Activated T-helper 17 cell treated with anti-CD3 and anti-CD28 coated beads, Interleukin-2, amount 50 U/mL, for 72 hours (primary cell): ENCODE measurements at regions not wholly inside any gene's neighbourhood (a gene's known extent, or its start where the extent isn't known, plus 50 kb on each side); places are given as distances from the start of the nearest gene placed in this dataset.

ENCODE experiments used
- ATAC-seq: fragments of 150-1000 bp; cut with Tn5 transposase; replicated peaks from 2 replicates; pipeline ENCODE4 v1.10.0; 2021; ENCODE audit warnings: mild to moderate bottlenecking, moderate library complexity
- H3K27ac Mint-ChIP-seq: one replicate; pipeline ENCODE4 v1.8.0; 2022; ENCODE audit warnings: mixed read lengths
- H3K27me3 Mint-ChIP-seq: one replicate; pipeline ENCODE4 v1.8.0; 2022; ENCODE audit warnings: mixed read lengths
- H3K36me3 Mint-ChIP-seq: one replicate; pipeline ENCODE4 v1.8.0; 2022; ENCODE audit warnings: low read depth, mild to moderate bottlenecking, mixed read lengths
- H3K4me1 Mint-ChIP-seq: one replicate; pipeline ENCODE4 v1.8.0; 2022; ENCODE audit warnings: mixed read lengths
- H3K4me3 Mint-ChIP-seq: one replicate; pipeline ENCODE4 v1.8.0; 2022; ENCODE audit warnings: mild to moderate bottlenecking, mixed read lengths
- H3K9me3 Mint-ChIP-seq: one replicate; pipeline ENCODE4 v1.8.0; 2022; ENCODE audit warnings: mixed read lengths

GRCh38 chr11:119909495-119909894 is 180.5 kb upstream of the NECTIN1 start:
- Mint-ChIP-seq H3K27ac (no peak overlapping the region), H3K9me3 (no peaks in the 10 kb centered on the region), H3K4me3 (no peak overlapping the region), H3K27me3 (peaks cover 12% of the 10 kb centered on the region), H3K36me3 (no peaks in the 10 kb centered on the region), H3K4me1 (no peaks in the 10 kb centered on the region)
- no peak for ATAC-seq

GRCh38 chr11:119909077-119909476 is 180.1 kb upstream of the NECTIN1 start:
- H3K9me3 Mint-ChIP-seq, result no peaks in the 10 kb centered on the region
- no peak overlapping the region for H3K27ac Mint-ChIP-seq
- ATAC-seq, result no peak
- no peaks in the 10 kb centered on the region for H3K4me1 Mint-ChIP-seq
- no peaks in the 10 kb centered on the region for H3K36me3 Mint-ChIP-seq
- peaks cover 12% of the 10 kb centered on the region for H3K27me3 Mint-ChIP-seq
- no peak overlapping the region for H3K4me3 Mint-ChIP-seq

- H3K4me1 Mint-ChIP-seq, result no peaks in the 10 kb centered on the region
These were observed 179.5 kb upstream of the NECTIN1 start for GRCh38 chr11:119908573-119908904.

GRCh38 chr11:119907878-119908572 is 179.0 kb upstream of the NECTIN1 start:
- H3K36me3 Mint-ChIP-seq, result no peaks in the 10 kb centered on the region
- H3K9me3 Mint-ChIP-seq, result no peaks in the 10 kb centered on the region
- no peak for ATAC-seq
- H3K27me3 Mint-ChIP-seq, result peaks cover 12% of the 10 kb centered on the region
- H3K4me3 Mint-ChIP-seq, result no peak overlapping the region
- H3K4me1 Mint-ChIP-seq, result no peaks in the 10 kb centered on the region
- no peak overlapping the region for H3K27ac Mint-ChIP-seq

More at GRCh38 chr11:119908573-119908904, 179.5 kb upstream of the NECTIN1 start:
- Mint-ChIP-seq H3K36me3 (no peaks in the 10 kb centered on the region), H3K27ac (no peak overlapping the region), H3K4me3 (no peak overlapping the region), H3K27me3 (peaks cover 12% of the 10 kb centered on the region), H3K9me3 (no peaks in the 10 kb centered on the region)
- ATAC-seq, result no peak

GRCh38 chr11:119907122-119907851 is 178.3 kb upstream of the NECTIN1 start:
- no peaks in the 10 kb centered on the region for H3K36me3 Mint-ChIP-seq
- peaks cover 12% of the 10 kb centered on the region for H3K27me3 Mint-ChIP-seq
- ATAC-seq, result no peak
- no peak overlapping the region for H3K27ac Mint-ChIP-seq
- H3K9me3 Mint-ChIP-seq, result no peaks in the 10 kb centered on the region
- no peak overlapping the region for H3K4me3 Mint-ChIP-seq
- H3K4me1 Mint-ChIP-seq, result no peaks in the 10 kb centered on the region

GRCh38 chr11:119906376-119906775 is 177.4 kb upstream of the NECTIN1 start:
- ATAC-seq, result no peak
- no peaks in the 10 kb centered on the region for H3K4me1 Mint-ChIP-seq
- H3K9me3 Mint-ChIP-seq, result no peaks in the 10 kb centered on the region
- H3K36me3 Mint-ChIP-seq, result no peaks in the 10 kb centered on the region
- peaks cover 10% of the 10 kb centered on the region for H3K27me3 Mint-ChIP-seq
- no peak overlapping the region for H3K27ac Mint-ChIP-seq
- no peak overlapping the region for H3K4me3 Mint-ChIP-seq

GRCh38 chr11:119905162-119905561 is 176.2 kb upstream of the NECTIN1 start:
- H3K27me3 Mint-ChIP-seq, result peaks cover 11% of the 10 kb centered on the region

GRCh38 chr11:119904531-119905035 is 175.6 kb upstream of the NECTIN1 start:
- no peak overlapping the region for H3K4me3 Mint-ChIP-seq
- H3K27me3 Mint-ChIP-seq, result peaks cover 11% of the 10 kb centered on the region

More at GRCh38 chr11:119905162-119905561, 176.2 kb upstream of the NECTIN1 start:
- Mint-ChIP-seq H3K9me3 (no peaks in the 10 kb centered on the region), H3K27ac (no peak overlapping the region), H3K36me3 (no peaks in the 10 kb centered on the region), H3K4me1 (no peaks in the 10 kb centered on the region), H3K4me3 (no peak overlapping the region)
- ATAC-seq, result no peak

GRCh38 chr11:119903821-119904220 is 174.8 kb upstream of the NECTIN1 start:
- H3K4me3 Mint-ChIP-seq, result no peak overlapping the region
- H3K27me3 Mint-ChIP-seq, result peaks cover 11% of the 10 kb centered on the region
- no peaks in the 10 kb centered on the region for H3K4me1 Mint-ChIP-seq
- no peak for ATAC-seq
- H3K36me3 Mint-ChIP-seq, result no peaks in the 10 kb centered on the region
- H3K9me3 Mint-ChIP-seq, result no peaks in the 10 kb centered on the region
- H3K27ac Mint-ChIP-seq, result no peak overlapping the region

More at GRCh38 chr11:119904531-119905035, 175.6 kb upstream of the NECTIN1 start:
- no peaks in the 10 kb centered on the region for H3K36me3 Mint-ChIP-seq
- no peak for ATAC-seq
- H3K27ac Mint-ChIP-seq, result no peak overlapping the region
- H3K9me3 Mint-ChIP-seq, result no peaks in the 10 kb centered on the region
- no peaks in the 10 kb centered on the region for H3K4me1 Mint-ChIP-seq

- no peak overlapping the region for H3K27ac Mint-ChIP-seq
- no peaks in the 10 kb centered on the region for H3K36me3 Mint-ChIP-seq
- no peak for ATAC-seq
- H3K4me3 Mint-ChIP-seq, result no peak overlapping the region
- H3K9me3 Mint-ChIP-seq, result no peaks in the 10 kb centered on the region
- no peaks in the 10 kb centered on the region for H3K4me1 Mint-ChIP-seq
- peaks cover 11% of the 10 kb centered on the region for H3K27me3 Mint-ChIP-seq
These were observed 174.4 kb upstream of the NECTIN1 start for GRCh38 chr11:119903389-119903788.

- no peak overlapping the region for H3K27ac Mint-ChIP-seq
- no peaks in the 10 kb centered on the region for H3K4me1 Mint-ChIP-seq
- no peaks in the 10 kb centered on the region for H3K36me3 Mint-ChIP-seq
- ATAC-seq, result no peak
- H3K27me3 Mint-ChIP-seq, result peaks cover 8% of the 10 kb centered on the region
- H3K4me3 Mint-ChIP-seq, result no peak overlapping the region
- H3K9me3 Mint-ChIP-seq, result no peaks in the 10 kb centered on the region
These were observed 173.7 kb upstream of the NECTIN1 start for GRCh38 chr11:119902656-119903231.

- Mint-ChIP-seq H3K4me1 (no peaks in the 10 kb centered on the region), H3K9me3 (no peaks in the 10 kb centered on the region), H3K27me3 (peaks cover 8% of the 10 kb centered on the region), H3K27ac (no peak overlapping the region), H3K36me3 (no peaks in the 10 kb centered on the region), H3K4me3 (no peak overlapping the region)
- ATAC-seq, result peak; percentile 16
These were observed 172.9 kb upstream of the NECTIN1 start for GRCh38 chr11:119901657-119902577.

GRCh38 chr11:119899997-119900396 is 171.0 kb upstream of the NECTIN1 start:
- Mint-ChIP-seq H3K36me3 (no peaks in the 10 kb centered on the region), H3K4me3 (no peak overlapping the region), H3K4me1 (no peaks in the 10 kb centered on the region), H3K9me3 (no peaks in the 10 kb centered on the region), H3K27me3 (peaks cover 6% of the 10 kb centered on the region), H3K27ac (no peak overlapping the region)
- ATAC-seq, result no peak

- ATAC-seq, result no peak
- H3K9me3 Mint-ChIP-seq, result no peaks in the 10 kb centered on the region
- H3K4me3 Mint-ChIP-seq, result no peak overlapping the region
- H3K27me3 Mint-ChIP-seq, result peaks cover 8% of the 10 kb centered on the region
- no peaks in the 10 kb centered on the region for H3K36me3 Mint-ChIP-seq
- H3K4me1 Mint-ChIP-seq, result no peaks in the 10 kb centered on the region
- H3K27ac Mint-ChIP-seq, result no peak overlapping the region
These were observed 168.6 kb upstream of the NECTIN1 start for GRCh38 chr11:119897576-119897975.
